HG03457 (cell line): ENCODE measurements at regions not wholly inside any gene's neighbourhood (a gene's known extent, or its start where the extent isn't known, plus 50 kb on each side); places are given as distances from the start of the nearest gene placed in this dataset.
"Not testable (repeated sequence)": the region's sequence is repeated elsewhere in the genome, so short reads cannot be mapped to it uniquely, and the experiment has no call there.

Source experiments
- ATAC-seq: cut with Tn5 transposase; IDR thresholded peaks from one replicate; pipeline ENCODE4 v1.9.1; 2021; ENCODE audit warnings: moderate number of reproducible peaks; ENCODE audit not compliant: unreplicated experiment

GRCh38 chr3:106908181-106908938 is 468.9 kb upstream of the CCDC54 start:
- ATAC-seq, result no peak

GRCh38 chr3:106913111-106913698 is 464.0 kb upstream of the CCDC54 start:
- no peak for ATAC-seq

- no peak for ATAC-seq
Observed at GRCh38 chr3:106913966-106914365, 463.3 kb upstream of the CCDC54 start.

- no peak for ATAC-seq
Observed at GRCh38 chr3:106920609-106921008, 456.6 kb upstream of the CCDC54 start.

- ATAC-seq, result no peak
Observed at GRCh38 chr3:106929081-106929480, 448.2 kb upstream of the CCDC54 start.

GRCh38 chr3:106930086-106930485 is 447.2 kb upstream of the CCDC54 start:
- no peak for ATAC-seq

- no peak for ATAC-seq
Observed at GRCh38 chr3:106931904-106932303, 445.3 kb upstream of the CCDC54 start.

GRCh38 chr3:106936337-106936736 is 440.9 kb upstream of the CCDC54 start:
- ATAC-seq, result no peak

GRCh38 chr3:106942051-106942450 is 435.2 kb upstream of the CCDC54 start:
- ATAC-seq, result no peak

GRCh38 chr3:106943071-106943470 is 434.2 kb upstream of the CCDC54 start:
- ATAC-seq, result no peak

GRCh38 chr3:106945435-106945834 is 431.8 kb upstream of the CCDC54 start:
- no peak for ATAC-seq

GRCh38 chr3:106946866-106947265 is 430.4 kb upstream of the CCDC54 start:
- ATAC-seq, result no peak

GRCh38 chr3:106957029-106957428 is 420.2 kb upstream of the CCDC54 start:
- ATAC-seq, result no peak

- no peak for ATAC-seq
Observed at GRCh38 chr3:106962993-106963392, 414.2 kb upstream of the CCDC54 start.

- no peak for ATAC-seq
Observed at GRCh38 chr3:106963442-106963841, 413.8 kb upstream of the CCDC54 start.

- ATAC-seq, result no peak
Observed at GRCh38 chr3:106965307-106965706, 411.9 kb upstream of the CCDC54 start.

- no peak for ATAC-seq
Observed at GRCh38 chr3:106969596-106969995, 407.6 kb upstream of the CCDC54 start.

- ATAC-seq, result no peak
Observed at GRCh38 chr3:106981392-106981791, 395.8 kb upstream of the CCDC54 start.

- ATAC-seq, result no peak
Observed at GRCh38 chr3:106985721-106986120, 391.5 kb upstream of the CCDC54 start.

- ATAC-seq, result not testable (repeated sequence)
Observed at GRCh38 chr3:106998841-106999682, 378.2 kb upstream of the CCDC54 start.

- ATAC-seq, result no peak
Observed at GRCh38 chr3:107001635-107002034, 375.6 kb upstream of the CCDC54 start.

- not testable (repeated sequence) for ATAC-seq
Observed at GRCh38 chr3:107005352-107005751, 371.9 kb upstream of the CCDC54 start.
